ENCODE measurements at regions not wholly inside any gene's neighbourhood (a gene's known extent, or its start where the extent isn't known, plus 50 kb on each side); places are given as distances from the start of the nearest gene placed in this dataset.

DNA sequence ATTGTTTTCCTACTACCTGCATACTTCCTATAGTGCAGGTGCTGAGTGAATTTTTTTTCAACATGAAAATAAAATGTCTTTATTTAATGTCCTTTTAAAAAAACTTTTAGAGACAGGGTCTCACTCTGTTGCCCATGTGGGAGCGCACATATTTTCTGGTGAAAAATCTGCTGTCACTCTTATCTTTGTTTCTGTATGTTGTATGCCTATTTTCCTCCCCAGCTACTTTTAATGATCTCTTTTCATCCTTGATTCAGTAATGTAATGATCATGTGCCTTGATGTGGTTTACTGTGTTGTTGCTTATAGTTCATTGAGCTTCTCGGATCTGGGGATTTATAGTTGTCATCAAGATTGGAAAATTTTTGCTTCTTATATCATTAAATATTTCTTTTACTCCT is 117.3 kb downstream of the ARL6IP6 start:
- no peak for TF ChIP-seq CTCF (IDR thresholded peaks at IDR 0.05)
- TF ChIP-seq POLR2A (IDR thresholded peaks at IDR 0.05): no peak
- TF ChIP-seq POLR2AphosphoS5 (IDR thresholded peaks at IDR 0.05): no peak
- TF ChIP-seq EP300 (IDR thresholded peaks at IDR 0.05): no peak
